ENCODE measurements at regions not wholly inside any gene's neighbourhood (a gene's known extent, or its start where the extent isn't known, plus 50 kb on each side); places are given as distances from the start of the nearest gene placed in this dataset.

- Histone ChIP-seq H2AFZ (no peak overlapping the region), H3K4me1 (ENCODE audit: insufficient read depth) (no peaks in the 10 kb centered on the region), H4K20me1 (ENCODE audit: insufficient read depth) (no peaks in the 10 kb centered on the region), H3K9ac (no peak overlapping the region), H3F3A (ENCODE audit: insufficient read depth) (no peaks in the 10 kb centered on the region), H3K4me2 (ENCODE audit: unreplicated experiment) (no peak overlapping the region), H3K79me2 (ENCODE audit: insufficient read depth) (no peaks in the 10 kb centered on the region), H3K9me3 (ENCODE audit: low read depth) (no peaks in the 10 kb centered on the region), H3K36me3 (ENCODE audit: low read depth) (no peaks in the 10 kb centered on the region), H3K27me3 (replicated peaks; ENCODE audit: insufficient read depth) (no peaks in the 10 kb centered on the region), H3K27ac (no peak overlapping the region), H3K4me3 (no peak overlapping the region), H3K9me2 (ENCODE audit: insufficient read depth) (no peaks in the 10 kb centered on the region)
- no peak for DNase-seq
- in situ Hi-C loops (cut with MboI) = no loop called here
- TF ChIP-seq EZH2 (IDR thresholded peaks at IDR 0.05; ENCODE audit: insufficient read depth, poor library complexity, severe bottlenecking) (no peak), EZH2phosphoT487 (IDR thresholded peaks at IDR 0.05; ENCODE audit: insufficient read depth, low read depth) (no peak)
Measured at GRCh38 chr4:173871643-173872042, 341.6 kb upstream of the HAND2 start.

GRCh38 chr4:173866322-173867026, 336.4 kb upstream of the HAND2 start:
- in situ Hi-C loops (cut with MboI) = no loop called here
- H3K4me1 ChIP-seq (ENCODE audit: insufficient read depth) = no peaks in the 10 kb centered on the region
- no peaks in the 10 kb centered on the region for H3K36me3 ChIP-seq (ENCODE audit: low read depth)
- no peak overlapping the region for H3K4me2 ChIP-seq (ENCODE audit: unreplicated experiment)
- H3K27ac ChIP-seq = no peak overlapping the region
- H3K4me3 ChIP-seq = no peak overlapping the region
- H2AFZ ChIP-seq = no peak overlapping the region
- DNase-seq = no peak
- no peaks in the 10 kb centered on the region for H3K27me3 ChIP-seq (replicated peaks; ENCODE audit: insufficient read depth)
- no peaks in the 10 kb centered on the region for H3K79me2 ChIP-seq (ENCODE audit: insufficient read depth)
- no peak overlapping the region for H3K9ac ChIP-seq
- TF ChIP-seq EZH2 (IDR thresholded peaks at IDR 0.05; ENCODE audit: insufficient read depth, poor library complexity, severe bottlenecking) = no peak
- TF ChIP-seq EZH2phosphoT487 (IDR thresholded peaks at IDR 0.05; ENCODE audit: insufficient read depth, low read depth) = no peak
- H4K20me1 ChIP-seq (ENCODE audit: insufficient read depth) = no peaks in the 10 kb centered on the region
- WGBS, 2 experiments (ENCODE audit: low coverage in 1 of 2, low lambda C conversion rate in 2 of 2, missing lambda C conversion rate in 2 of 2) = 20 to 26% methylated on average over 3 of the region's 3 CpGs
- H3F3A ChIP-seq (ENCODE audit: insufficient read depth) = no peaks in the 10 kb centered on the region
- no peaks in the 10 kb centered on the region for H3K9me2 ChIP-seq (ENCODE audit: insufficient read depth)
- no peaks in the 10 kb centered on the region for H3K9me3 ChIP-seq (ENCODE audit: low read depth)

- no peak for DNase-seq
- Histone ChIP-seq H3K36me3 (ENCODE audit: low read depth) (no peaks in the 10 kb centered on the region), H3K4me2 (ENCODE audit: unreplicated experiment) (no peak overlapping the region), H3K9me2 (ENCODE audit: insufficient read depth) (no peaks in the 10 kb centered on the region), H2AFZ (no peak overlapping the region), H3K9me3 (ENCODE audit: low read depth) (no peaks in the 10 kb centered on the region), H3K4me1 (ENCODE audit: insufficient read depth) (no peaks in the 10 kb centered on the region), H3K27ac (no peak overlapping the region), H4K20me1 (ENCODE audit: insufficient read depth) (no peaks in the 10 kb centered on the region), H3K79me2 (ENCODE audit: insufficient read depth) (no peaks in the 10 kb centered on the region), H3K4me3 (no peak overlapping the region), H3F3A (ENCODE audit: insufficient read depth) (no peaks in the 10 kb centered on the region), H3K27me3 (replicated peaks; ENCODE audit: insufficient read depth) (no peaks in the 10 kb centered on the region), H3K9ac (no peak overlapping the region)
- no peak for TF ChIP-seq EZH2phosphoT487 (IDR thresholded peaks at IDR 0.05; ENCODE audit: insufficient read depth, low read depth)
- no peak for TF ChIP-seq EZH2 (IDR thresholded peaks at IDR 0.05; ENCODE audit: insufficient read depth, poor library complexity, severe bottlenecking)
- 59 to 69% methylated on average over 3 of the region's 3 CpGs for WGBS, 2 experiments (ENCODE audit: low coverage in 1 of 2, low lambda C conversion rate in 2 of 2, missing lambda C conversion rate in 2 of 2)
- in situ Hi-C loops (cut with MboI) = no loop called here
Measured at GRCh38 chr4:173862754-173863153, 332.7 kb upstream of the HAND2 start.

- H3K27me3 ChIP-seq (replicated peaks; ENCODE audit: insufficient read depth) = no peaks in the 10 kb centered on the region
- no peaks in the 10 kb centered on the region for H3F3A ChIP-seq (ENCODE audit: insufficient read depth)
- no peaks in the 10 kb centered on the region for H3K79me2 ChIP-seq (ENCODE audit: insufficient read depth)
- no peaks in the 10 kb centered on the region for H3K9me3 ChIP-seq (ENCODE audit: low read depth)
- TF ChIP-seq EZH2 (IDR thresholded peaks at IDR 0.05; ENCODE audit: insufficient read depth, poor library complexity, severe bottlenecking) (no peak), EZH2phosphoT487 (IDR thresholded peaks at IDR 0.05; ENCODE audit: insufficient read depth, low read depth) (no peak)
- 48 to 52% methylated on average over 2 of the region's 2 CpGs for WGBS, 2 experiments (ENCODE audit: low coverage in 1 of 2, low lambda C conversion rate in 2 of 2, missing lambda C conversion rate in 2 of 2)
- H3K4me2 ChIP-seq (ENCODE audit: unreplicated experiment) = no peak overlapping the region
- H2AFZ ChIP-seq = no peak overlapping the region
- H3K4me3 ChIP-seq = no peak overlapping the region
- in situ Hi-C loops (cut with MboI) = no loop called here
- no peaks in the 10 kb centered on the region for H3K36me3 ChIP-seq (ENCODE audit: low read depth)
- DNase-seq = no peak
- no peak overlapping the region for H3K9ac ChIP-seq
- no peaks in the 10 kb centered on the region for H3K9me2 ChIP-seq (ENCODE audit: insufficient read depth)
- no peaks in the 10 kb centered on the region for H3K4me1 ChIP-seq (ENCODE audit: insufficient read depth)
- H4K20me1 ChIP-seq (ENCODE audit: insufficient read depth) = no peaks in the 10 kb centered on the region
- no peak overlapping the region for H3K27ac ChIP-seq
Measured at GRCh38 chr4:173860094-173860493, 330.1 kb upstream of the HAND2 start.

Measured in GM23248 (cell line).